HEK293 (cell line): ENCODE measurements at regions not wholly inside any gene's neighbourhood (a gene's known extent, or its start where the extent isn't known, plus 50 kb on each side); places are given as distances from the start of the nearest gene placed in this dataset.

Experiments used
- CTCF ChIA-PET: fragments of 350-600 bp; formaldehyde crosslinking; extraction: SDS; loops from one replicate; lab custom pipeline; 2021; ENCODE audit warnings: antibody characterized with exemption; lab: Yijun Ruan, JAX
- POLR2A ChIA-PET: fragments of 300-600 bp; formaldehyde crosslinking; extraction: SDS; loops from one replicate; lab custom pipeline; 2020; ENCODE audit warnings: antibody characterized with exemption, inconsistent platforms; lab: Yijun Ruan, JAX
- H3K27ac ChIP-seq: fragments of 200-500 bp; sonication (Bioruptor generic); 2 replicates; pipeline ENCODE4 v1.5.1; 2014; ENCODE audit warnings: low read depth, low read length, control low read depth, inconsistent platforms; ENCODE audit errors: extremely low read depth
- H3K36me3 ChIP-seq, 2 experiments: fragments of 200-500 bp in 1 of 2; sonication (Bioruptor generic) in 1 of 2; 1 replicate in 1 of 2; 2 replicates in 1 of 2; pipeline ENCODE4 v1.5.1; 2014 to 2017; ENCODE audit warnings: inconsistent platforms in 2 of 2, low read length in 2 of 2; ENCODE audit not compliant: control insufficient read depth in 2 of 2, insufficient read depth in 1 of 2
- H3K4me1 ChIP-seq: fragments of 200-500 bp; sonication (Bioruptor generic); 2 replicates; pipeline ENCODE4 v1.5.1; 2014; ENCODE audit warnings: mild to moderate bottlenecking, low read length, inconsistent platforms; ENCODE audit not compliant: control insufficient read depth, insufficient read depth
- H3K4me3 ChIP-seq: 2 replicates; pipeline ENCODE4 v1.5.1; 2011; ENCODE audit warnings: low read depth, mild to moderate bottlenecking, control low read depth, low read length, moderate library complexity
- H3K9me3 ChIP-seq: fragments of 200-500 bp; sonication (Bioruptor generic); 2 replicates; pipeline ENCODE4 v1.5.1; 2014; ENCODE audit warnings: low read depth, low read length, inconsistent platforms; ENCODE audit not compliant: control insufficient read depth, insufficient read depth
- HOXC10 ChIP-seq: sonication (generic); formaldehyde crosslinking; IDR thresholded peaks from 2 replicates; pipeline ENCODE4 v1.8.1; 2023; ENCODE audit warnings: mild to moderate bottlenecking, missing genetic modification reagents
- REPIN1 ChIP-seq: fragments of 450-650 bp; formaldehyde crosslinking; IDR thresholded peaks from 2 replicates; pipeline ENCODE4 v1.5.1; 2017; ENCODE audit warnings: missing biosample characterization, missing genetic modification characterization, low read depth
- YY1 ChIP-seq: fragments of 450-650 bp; formaldehyde crosslinking; IDR thresholded peaks from 2 replicates; pipeline ENCODE4 v1.5.1; 2018; ENCODE audit warnings: missing biosample characterization, missing genetic modification characterization
- ZBTB1 ChIP-seq: fragments of 450-650 bp; formaldehyde crosslinking; IDR thresholded peaks from 2 replicates; pipeline ENCODE4 v1.5.1; 2016; ENCODE audit warnings: missing biosample characterization, missing genetic modification characterization
- ZNF114 ChIP-seq: fragments of 450-650 bp; formaldehyde crosslinking; IDR thresholded peaks from 2 replicates; pipeline ENCODE4 v1.5.0; 2017; ENCODE audit warnings: missing biosample characterization, missing genetic modification characterization
- ZNF157 ChIP-seq: fragments of 450-650 bp; formaldehyde crosslinking; IDR thresholded peaks from 2 replicates; pipeline ENCODE4 v1.5.1; 2016; ENCODE audit warnings: missing biosample characterization, missing genetic modification characterization
- ZNF529 ChIP-seq: fragments of 450-650 bp; formaldehyde crosslinking; IDR thresholded peaks from 2 replicates; pipeline ENCODE4 v1.5.1; 2017; ENCODE audit warnings: missing genetic modification characterization, missing biosample characterization; ENCODE audit not compliant: insufficient replicate concordance
- ZNF571 ChIP-seq: fragments of 450-650 bp; formaldehyde crosslinking; IDR thresholded peaks from 2 replicates; pipeline ENCODE4 v1.5.0; 2017; ENCODE audit warnings: missing biosample characterization, missing genetic modification characterization
- ZNF585B ChIP-seq: fragments of 450-650 bp; formaldehyde crosslinking; IDR thresholded peaks from 2 replicates; pipeline ENCODE4 v1.5.1; 2016; ENCODE audit warnings: missing biosample characterization, missing genetic modification characterization
- ZNF626 ChIP-seq: fragments of 450-650 bp; sonication (Bioruptor Pico); formaldehyde crosslinking; IDR thresholded peaks from 2 replicates; pipeline ENCODE4 v1.5.1; 2018; ENCODE audit warnings: missing biosample characterization, missing genetic modification characterization, inconsistent platforms
- ZNF707 ChIP-seq: fragments of 450-650 bp; formaldehyde crosslinking; IDR thresholded peaks from 2 replicates; pipeline ENCODE4 v1.5.1; 2016; ENCODE audit warnings: missing biosample characterization, missing genetic modification characterization
- ZNF76 ChIP-seq: fragments of 450-650 bp; formaldehyde crosslinking; IDR thresholded peaks from 2 replicates; pipeline ENCODE4; 2016; ENCODE audit warnings: low read depth, missing biosample characterization, missing genetic modification characterization, borderline replicate concordance
- ZNF830 ChIP-seq: fragments of 450-650 bp; IDR thresholded peaks from 2 replicates; pipeline ENCODE4 v1.5.0; 2018; ENCODE audit warnings: missing biosample characterization, missing genetic modification characterization, low read depth, mild to moderate bottlenecking, moderate library complexity
- ZNF837 ChIP-seq: fragments of 450-650 bp; formaldehyde crosslinking; IDR thresholded peaks from 2 replicates; pipeline ENCODE4 v1.5.1; 2016; ENCODE audit warnings: missing biosample characterization, missing genetic modification characterization
- ZSCAN16 ChIP-seq: fragments of 450-650 bp; formaldehyde crosslinking; IDR thresholded peaks from 2 replicates; pipeline ENCODE4 v1.5.1; 2016; ENCODE audit warnings: missing biosample characterization, missing genetic modification characterization
- ZSCAN30 ChIP-seq: fragments of 450-650 bp; IDR thresholded peaks from 2 replicates; pipeline ENCODE4 v1.5.1; 2018; ENCODE audit warnings: missing biosample characterization, mild to moderate bottlenecking, missing genetic modification characterization, moderate library complexity
- TF ChIP-seq, protein P1 (sequence below): fragments of 450-650 bp; formaldehyde crosslinking; IDR thresholded peaks from 2 replicates; pipeline ENCODE4 v1.5.1; 2016; ENCODE audit warnings: missing biosample characterization, missing genetic modification characterization
- TF ChIP-seq, protein P2 (sequence below): fragments of 450-650 bp; formaldehyde crosslinking; IDR thresholded peaks from 2 replicates; pipeline ENCODE4 v1.5.1; 2016; ENCODE audit warnings: missing biosample characterization, missing genetic modification characterization
- TF ChIP-seq, protein P3 (sequence below): fragments of 450-650 bp; formaldehyde crosslinking; IDR thresholded peaks from 2 replicates; pipeline ENCODE4 v1.5.1; 2016; ENCODE audit warnings: missing biosample characterization, missing genetic modification characterization

DNA sequence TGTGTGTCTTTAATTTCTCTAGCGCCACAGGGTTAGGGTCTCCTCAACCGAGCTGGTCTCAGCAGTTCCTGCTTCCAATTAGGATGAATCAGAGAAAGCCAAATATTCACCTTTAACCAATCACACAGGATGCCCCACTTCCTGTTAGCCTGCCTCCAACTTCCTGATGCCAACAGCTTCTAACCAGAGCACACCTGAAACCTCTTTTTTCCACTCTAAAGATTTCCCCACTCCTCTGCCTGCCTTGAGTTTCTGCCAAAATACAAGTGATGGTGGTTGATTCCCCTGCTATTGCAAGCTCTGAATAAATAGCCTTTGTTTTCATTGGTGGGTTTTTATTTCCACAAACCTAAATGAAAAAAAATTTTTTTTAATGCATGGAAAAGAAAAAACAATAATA lies 144.7 kb upstream of the UST start:
- H3K27ac ChIP-seq = no peak overlapping the region
- H3K36me3 ChIP-seq = no peaks in the 10 kb centered on the region
- ChIA-PET POLR2A (interaction anchor here (0.6 kb wide), 1 partner anchor 13 kb away, joined by 3 read pairs; no protein-coding TSS in a partner anchor), CTCF (no interaction called here)
- no peaks in the 10 kb centered on the region for H3K4me1 ChIP-seq
- no peaks in the 10 kb centered on the region for H3K9me3 ChIP-seq
- no peak overlapping the region for H3K4me3 ChIP-seq
- TF ChIP-seq REPIN1 = no peak
- no peak for TF ChIP-seq ZNF529
- no peak for TF ChIP-seq ZNF114 (tag by site-specific recombination)
- TF ChIP-seq ZNF571 (tag by site-specific recombination) = no peak
- TF ChIP-seq ZSCAN16 (tag by site-specific recombination) = no peak
- TF ChIP-seq, all 188 proteins: peak for 0

DNA sequence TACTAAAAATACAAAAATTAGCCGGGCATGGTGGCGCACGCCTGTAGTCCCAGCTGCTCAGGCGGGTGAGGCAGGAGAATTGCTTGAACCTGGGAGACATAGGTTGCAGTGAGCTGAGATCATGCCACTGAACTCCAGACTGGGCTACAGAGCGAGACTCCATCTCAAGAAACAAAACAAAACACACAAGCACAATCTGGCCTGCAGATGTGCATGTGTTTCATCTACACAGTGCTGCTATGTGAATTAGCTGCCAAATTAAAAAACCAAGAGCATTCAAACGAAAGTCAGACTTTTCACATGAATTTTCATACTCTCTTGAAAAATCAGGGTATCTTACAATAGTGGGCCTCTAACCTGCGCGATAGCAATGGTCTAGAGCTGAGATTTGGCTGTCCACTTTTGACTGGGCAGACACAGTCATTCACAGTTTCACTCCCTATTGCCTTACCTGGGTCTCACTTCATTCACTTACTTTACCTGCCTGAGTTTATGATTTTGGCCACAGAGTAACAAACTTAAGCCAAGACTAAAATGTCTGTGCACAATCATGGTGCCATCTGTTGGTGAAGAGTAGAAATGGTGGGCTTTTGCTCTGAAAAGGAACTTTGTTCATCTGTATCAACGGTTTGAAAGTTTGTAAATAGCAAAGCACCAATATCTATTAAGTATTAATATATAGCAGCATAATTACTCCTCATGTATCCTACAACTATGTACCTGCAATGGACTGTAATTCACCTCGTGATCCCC lies 138.5 kb upstream of the UST start:
- ChIA-PET CTCF (interaction anchor here (0.5 to 2.9 kb wide), 16 partner anchors 10 to 895 kb away, joined by 3 to 21 read pairs (median 3); no protein-coding TSS in a partner anchor), POLR2A (no interaction called here)
- H3K36me3 ChIP-seq = no peaks in the 10 kb centered on the region
- no peaks in the 10 kb centered on the region for H3K4me1 ChIP-seq
- H3K27ac ChIP-seq = no peak overlapping the region
- H3K4me3 ChIP-seq = no peak overlapping the region
- H3K9me3 ChIP-seq = no peaks in the 10 kb centered on the region
- TF ChIP-seq ZNF585B (tag by site-specific recombination) (no peak), ZNF837 (tag by site-specific recombination) (no peak), ZSCAN30 (tag by site-specific recombination) (no peak), ZNF830 (no peak), ZBTB1 (tag by site-specific recombination) (no peak), ZNF626 (tag by site-specific recombination) (no peak), ZNF157 (tag by site-specific recombination) (no peak), ZNF76 (no peak), HOXC10 (no peak), YY1 (tag by site-specific recombination) (no peak), ZNF707 (tag by site-specific recombination) (no peak)
- TF ChIP-seq, protein P1, sequence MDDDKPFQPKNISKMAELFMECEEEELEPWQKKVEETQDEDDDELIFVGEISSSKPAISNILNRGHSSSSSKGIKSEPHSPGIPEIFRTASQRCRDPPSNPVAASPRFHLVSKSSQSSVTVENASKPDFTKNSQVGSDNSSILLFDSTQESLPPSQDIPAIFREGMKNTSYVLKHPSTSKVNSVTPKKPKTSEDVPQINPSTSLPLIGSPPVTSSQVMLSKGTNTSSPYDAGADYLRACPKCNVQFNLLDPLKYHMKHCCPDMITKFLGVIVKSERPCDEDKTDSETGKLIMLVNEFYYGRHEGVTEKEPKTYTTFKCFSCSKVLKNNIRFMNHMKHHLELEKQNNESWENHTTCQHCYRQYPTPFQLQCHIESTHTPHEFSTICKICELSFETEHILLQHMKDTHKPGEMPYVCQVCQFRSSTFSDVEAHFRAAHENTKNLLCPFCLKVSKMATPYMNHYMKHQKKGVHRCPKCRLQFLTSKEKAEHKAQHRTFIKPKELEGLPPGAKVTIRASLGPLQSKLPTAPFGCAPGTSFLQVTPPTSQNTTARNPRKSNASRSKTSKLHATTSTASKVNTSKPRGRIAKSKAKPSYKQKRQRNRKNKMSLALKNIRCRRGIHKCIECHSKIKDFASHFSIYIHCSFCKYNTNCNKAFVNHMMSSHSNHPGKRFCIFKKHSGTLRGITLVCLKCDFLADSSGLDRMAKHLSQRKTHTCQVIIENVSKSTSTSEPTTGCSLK (tag by site-specific recombination) = no peak
- TF ChIP-seq, protein P2, sequence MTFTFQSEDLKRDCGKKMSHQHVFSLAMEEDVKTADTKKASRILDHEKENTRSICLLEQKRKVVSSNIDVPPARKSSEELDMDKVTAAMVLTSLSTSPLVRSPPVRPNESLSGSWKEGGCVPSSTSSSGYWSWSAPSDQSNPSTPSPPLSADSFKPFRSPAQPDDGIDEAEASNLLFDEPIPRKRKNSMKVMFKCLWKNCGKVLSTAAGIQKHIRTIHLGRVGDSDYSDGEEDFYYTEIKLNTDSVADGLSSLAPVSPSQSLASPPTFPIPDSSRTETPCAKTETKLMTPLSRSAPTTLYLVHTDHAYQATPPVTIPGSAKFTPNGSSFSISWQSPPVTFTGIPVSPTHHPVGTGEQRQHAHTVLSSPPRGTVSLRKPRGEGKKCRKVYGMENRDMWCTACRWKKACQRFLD (tag by site-specific recombination) = no peak
- TF ChIP-seq, protein P3, sequence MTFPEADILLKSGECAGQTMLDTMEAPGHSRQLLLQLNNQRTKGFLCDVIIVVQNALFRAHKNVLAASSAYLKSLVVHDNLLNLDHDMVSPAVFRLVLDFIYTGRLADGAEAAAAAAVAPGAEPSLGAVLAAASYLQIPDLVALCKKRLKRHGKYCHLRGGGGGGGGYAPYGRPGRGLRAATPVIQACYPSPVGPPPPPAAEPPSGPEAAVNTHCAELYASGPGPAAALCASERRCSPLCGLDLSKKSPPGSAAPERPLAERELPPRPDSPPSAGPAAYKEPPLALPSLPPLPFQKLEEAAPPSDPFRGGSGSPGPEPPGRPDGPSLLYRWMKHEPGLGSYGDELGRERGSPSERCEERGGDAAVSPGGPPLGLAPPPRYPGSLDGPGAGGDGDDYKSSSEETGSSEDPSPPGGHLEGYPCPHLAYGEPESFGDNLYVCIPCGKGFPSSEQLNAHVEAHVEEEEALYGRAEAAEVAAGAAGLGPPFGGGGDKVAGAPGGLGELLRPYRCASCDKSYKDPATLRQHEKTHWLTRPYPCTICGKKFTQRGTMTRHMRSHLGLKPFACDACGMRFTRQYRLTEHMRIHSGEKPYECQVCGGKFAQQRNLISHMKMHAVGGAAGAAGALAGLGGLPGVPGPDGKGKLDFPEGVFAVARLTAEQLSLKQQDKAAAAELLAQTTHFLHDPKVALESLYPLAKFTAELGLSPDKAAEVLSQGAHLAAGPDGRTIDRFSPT (tag by site-specific recombination) = no peak
